H1 (cell line): ENCODE measurements at regions not wholly inside any gene's neighbourhood (a gene's known extent, or its start where the extent isn't known, plus 50 kb on each side); places are given as distances from the start of the nearest gene placed in this dataset.

Source experiments
- CHD7 ChIP-seq: fragments of 300-600 bp; sonication (generic); IDR thresholded peaks from 2 replicates; pipeline ENCODE4 v1.7.1; 2012; ENCODE audit warnings: low read length, moderate library complexity, mild to moderate bottlenecking, inconsistent platforms; ENCODE audit not compliant: insufficient replicate concordance
- CTCF ChIP-seq, 3 experiments: IDR thresholded peaks; 1 replicate in 2 of 3; 2 replicates in 1 of 3; pipeline versions ENCODE4 v1.5.1 to v1.6.1; 2011; ENCODE audit warnings: low read length in 3 of 3, mild to moderate bottlenecking in 3 of 3, inconsistent platforms in 2 of 3, low read depth in 1 of 3, moderate library complexity in 1 of 3; ENCODE audit not compliant: insufficient read depth in 1 of 3; ENCODE audit errors: control extremely low read depth in 1 of 3
- MAX ChIP-seq: IDR thresholded peaks from 2 replicates; pipeline ENCODE4 v1.6.1; 2012; ENCODE audit warnings: inconsistent platforms
- SP1 ChIP-seq: IDR thresholded peaks from 2 replicates; pipeline ENCODE4 v1.6.1; 2011; ENCODE audit warnings: low read depth, low read length
- USF2 ChIP-seq: IDR thresholded peaks from 2 replicates; pipeline ENCODE4 v1.6.1; 2011; ENCODE audit warnings: low read length, improper control_type of control experiment

- no peak for TF ChIP-seq CHD7
- TF ChIP-seq SP1, result no peak
- peak; percentile 78 to 91 (median 89) for TF ChIP-seq CTCF (IDR thresholded peaks at IDR 0.05; ENCODE audit: control extremely low read depth in 1 of 3, insufficient read depth in 1 of 3, low read depth in 1 of 3, low read length in 3 of 3)
- TF ChIP-seq MAX, result no peak
- TF ChIP-seq USF2, result no peak
Observed at GRCh38 chr20:57048027-57048869, 218.2 kb downstream of the BMP7 start (continued).
